Omental fat pad (tissue), 3 donors: ENCODE measurements at regions not wholly inside any gene's neighbourhood (a gene's known extent, or its start where the extent isn't known, plus 50 kb on each side); places are given as distances from the start of the nearest gene placed in this dataset.
A peak's percentile ranks its signal among the peaks of the same experiment; 100 is the strongest.

Experiments used
- ATAC-seq: fragments of 150-250 bp; one replicate; pipeline ENCODE4 v1.9.1; 2016; ENCODE audit warnings: mild to moderate bottlenecking, moderate library complexity; ENCODE audit not compliant: low FRiP score
- DNase-seq: peaks from one replicate; pipeline ENCODE4 v3.0.0-alpha.2; 2019; ENCODE audit warnings: low spot score
- CTCF ChIP-seq, 3 donors: fragments of 450-650 bp; IDR thresholded peaks; one replicate each; pipeline ENCODE4 v1.5.1; 2016 to 2017; ENCODE audit warnings: antibody characterized with exemption in 3 of 3, mild to moderate bottlenecking in 3 of 3, moderate library complexity in 2 of 3

GRCh38 chr9:95769909-95770433, 105.5 kb upstream of the ERCC6L2 start:
- DNase-seq: no peak
- no peak for TF ChIP-seq CTCF (IDR thresholded peaks at IDR 0.05)
- no peak for ATAC-seq

DNA sequence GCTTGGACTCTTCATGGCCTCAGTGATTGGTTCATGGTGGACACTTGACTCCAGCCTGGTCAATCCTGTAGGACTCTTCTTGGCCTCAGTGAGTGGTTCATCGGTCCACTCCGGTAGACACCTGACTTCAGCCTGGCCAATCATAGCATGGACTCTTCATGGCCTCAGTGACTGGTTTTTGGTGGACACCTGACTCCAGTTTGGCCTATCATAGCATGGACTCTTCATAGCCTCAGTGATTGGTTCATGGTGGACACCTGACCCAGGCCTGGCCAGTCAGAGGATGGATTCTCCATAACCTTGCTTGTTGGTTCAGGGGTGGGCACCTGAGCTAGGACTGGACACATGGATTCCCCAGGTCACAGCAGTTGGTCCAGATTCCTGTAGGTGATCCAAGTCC, 106.0 kb upstream of the ERCC6L2 start:
- DNase-seq: no peak
- no peak for TF ChIP-seq CTCF (IDR thresholded peaks at IDR 0.05)
- no peak for ATAC-seq

GRCh38 chr9:95766906-95767305, 108.6 kb upstream of the ERCC6L2 start:
- ATAC-seq (no peak), DNase-seq (no peak)
- no peak for TF ChIP-seq CTCF (IDR thresholded peaks at IDR 0.05)

GRCh38 chr9:95764533-95765319, 110.8 kb upstream of the ERCC6L2 start:
- DNase-seq (no peak), ATAC-seq (peak; percentile 54)
- TF ChIP-seq CTCF (IDR thresholded peaks at IDR 0.05): no peak

- TF ChIP-seq CTCF (IDR thresholded peaks at IDR 0.05): no peak
- DNase-seq: no peak
- no peak for ATAC-seq
These were observed 111.5 kb upstream of the ERCC6L2 start for GRCh38 chr9:95763983-95764382.

DNA sequence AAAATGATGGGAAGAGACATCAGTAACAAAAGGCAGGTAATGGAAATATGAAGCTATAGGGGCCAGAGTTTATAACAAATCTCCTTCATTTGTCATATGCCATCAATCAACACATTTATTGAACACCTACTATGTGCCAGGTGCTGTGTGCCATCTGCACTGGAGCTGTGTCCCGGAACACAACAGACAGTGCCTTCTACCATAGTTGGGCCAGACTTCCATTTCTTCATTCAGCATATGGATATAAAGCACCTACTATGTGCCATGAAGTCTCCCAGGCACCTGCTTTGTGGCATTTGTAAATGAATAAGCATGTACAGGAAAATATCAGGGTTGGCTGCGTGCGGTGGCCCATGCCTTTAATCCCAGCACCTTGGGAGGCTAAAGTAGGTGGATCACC, 112.5 kb upstream of the ERCC6L2 start:
- DNase-seq (no peak), ATAC-seq (no peak)
- TF ChIP-seq CTCF (IDR thresholded peaks at IDR 0.05): no peak

DNA sequence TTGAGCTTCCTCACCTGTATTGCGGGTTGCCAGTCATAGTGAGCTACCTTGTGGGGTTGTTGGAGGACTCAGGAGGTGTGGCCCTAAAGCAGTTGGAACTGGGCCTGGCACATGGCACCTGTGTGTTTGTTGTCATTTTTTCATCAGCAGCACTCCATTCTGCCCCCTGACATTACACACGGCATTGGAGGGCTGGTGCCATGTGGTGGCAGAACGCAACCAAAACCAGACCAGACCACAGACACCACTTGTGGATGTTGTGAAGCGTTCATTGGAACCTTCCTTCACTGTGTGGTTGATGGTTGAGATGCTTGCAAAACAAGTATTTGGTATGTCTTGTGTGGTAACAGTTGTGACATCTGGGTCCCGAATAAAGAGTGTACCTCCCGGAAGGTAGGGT, 113.2 kb upstream of the ERCC6L2 start:
- DNase-seq: no peak
- no peak for TF ChIP-seq CTCF (IDR thresholded peaks at IDR 0.05)
- ATAC-seq: no peak
